GM12875 (cell line): ENCODE measurements at regions not wholly inside any gene's neighbourhood (a gene's known extent, or its start where the extent isn't known, plus 50 kb on each side); places are given as distances from the start of the nearest gene placed in this dataset.

Experiments used
- H3K4me3 ChIP-seq: one replicate; pipeline ENCODE4 v1.5.1; 2011; ENCODE audit warnings: low read depth, low read length, control low read depth
- CTCF ChIP-seq: IDR thresholded peaks from 2 replicates; pipeline ENCODE4 v1.5.1; 2011; ENCODE audit warnings: low read depth, mild to moderate bottlenecking, control low read depth, inconsistent platforms, low read length, moderate library complexity, borderline replicate concordance; ENCODE audit not compliant: insufficient read depth

GRCh38 chr21:41589131-41589530, 81.2 kb upstream of the TMPRSS2 start:
- 0 out of 2 replicates have a peak, but pooled peaks have one; percentile 4 for TF ChIP-seq CTCF
- no peak overlapping the region for H3K4me3 ChIP-seq

- no peak overlapping the region for H3K4me3 ChIP-seq
- no peak for TF ChIP-seq CTCF
Measured at GRCh38 chr21:41585199-41585994, 77.4 kb upstream of the TMPRSS2 start.

GRCh38 chr21:41584603-41585176, 76.7 kb upstream of the TMPRSS2 start:
- no peak for TF ChIP-seq CTCF
- H3K4me3 ChIP-seq = no peak overlapping the region

- H3K4me3 ChIP-seq = no peak overlapping the region
- no peak for TF ChIP-seq CTCF
Measured at GRCh38 chr21:41583274-41583790, 75.4 kb upstream of the TMPRSS2 start.

- TF ChIP-seq CTCF = no peak
- no peak overlapping the region for H3K4me3 ChIP-seq
Measured at GRCh38 chr21:41582866-41583265, 74.9 kb upstream of the TMPRSS2 start.

GRCh38 chr21:41582298-41582840, 74.4 kb upstream of the TMPRSS2 start:
- TF ChIP-seq CTCF = no peak
- H3K4me3 ChIP-seq = no peak overlapping the region
